ENCODE measurements at regions not wholly inside any gene's neighbourhood (a gene's known extent, or its start where the extent isn't known, plus 50 kb on each side); places are given as distances from the start of the nearest gene placed in this dataset.

DNA sequence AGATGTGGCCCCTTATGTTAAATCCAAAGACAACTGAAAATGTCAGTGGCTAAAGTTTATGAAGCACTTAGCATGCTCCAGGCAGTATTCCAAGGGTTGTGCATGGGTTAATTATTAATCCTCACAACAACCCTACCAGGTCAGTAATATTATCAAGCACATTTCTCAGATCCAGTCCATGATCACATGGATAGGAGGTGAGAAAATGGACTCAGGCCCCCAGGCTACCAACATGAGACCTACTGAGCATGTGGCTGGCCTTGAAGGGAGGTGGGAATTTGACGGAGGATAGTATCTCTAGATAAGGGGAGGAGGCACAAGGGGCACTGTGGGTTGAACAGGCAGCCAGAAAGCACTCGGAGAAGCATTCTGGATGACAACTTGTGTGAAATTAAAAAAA lies 412.0 kb downstream of the MEIS1 start:
- no peak for DNase-seq (ENCODE audit: low spot score)

DNA sequence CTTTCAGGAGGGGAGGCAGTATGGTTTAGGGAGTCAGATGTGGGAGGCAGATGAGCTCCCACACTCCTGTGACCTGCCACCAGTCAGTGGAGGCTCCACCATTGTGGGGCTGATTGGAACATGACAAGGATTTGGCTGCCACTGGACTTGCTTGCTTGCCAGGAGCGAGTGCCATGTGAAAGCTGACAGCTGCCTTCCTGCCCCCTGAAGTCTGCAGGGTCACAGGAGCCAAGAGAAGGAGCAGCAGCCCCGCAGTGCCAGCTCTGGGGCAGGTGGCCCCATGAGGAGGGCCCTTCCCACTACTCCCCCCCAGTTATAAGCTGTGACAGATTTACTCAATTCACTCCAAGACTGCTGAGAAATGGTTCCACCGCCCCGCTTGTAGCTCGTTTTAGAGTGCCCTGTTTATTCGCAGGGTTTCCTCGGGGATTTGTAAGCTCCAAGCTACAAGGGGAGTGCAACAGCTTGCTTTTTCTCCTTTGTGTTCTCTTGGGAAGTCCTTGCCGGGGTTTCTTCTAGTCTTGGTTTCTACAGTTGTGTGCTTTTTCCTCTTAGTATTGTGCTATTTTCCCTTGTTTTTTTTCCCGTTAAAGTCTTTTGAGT lies 414.3 kb downstream of the MEIS1 start:
- DNase-seq (ENCODE audit: low spot score): no peak

GRCh38 chr2:66850376-66850775 lies 415.5 kb downstream of the MEIS1 start:
- DNase-seq (ENCODE audit: low spot score): no peak

DNA sequence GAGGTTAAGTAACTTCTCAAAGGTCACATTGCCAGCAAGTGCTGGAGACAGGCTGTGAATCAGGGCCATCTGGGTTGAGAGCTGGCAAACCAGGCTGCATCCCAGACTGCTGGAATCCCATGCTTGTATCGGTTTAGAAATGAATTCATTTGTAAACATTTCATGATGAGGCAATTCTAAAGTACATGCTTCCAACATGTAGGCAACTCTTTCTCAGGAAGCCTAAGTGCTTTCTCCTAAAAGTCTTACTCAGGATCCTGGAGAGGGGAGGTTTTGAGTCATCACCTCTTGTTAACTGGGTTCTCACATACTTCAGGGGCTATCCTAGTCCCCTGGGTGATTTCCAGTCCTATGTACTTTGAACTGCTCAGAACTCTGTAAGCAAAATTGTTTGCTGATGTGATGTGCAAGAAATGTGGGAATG lies 416.5 kb downstream of the MEIS1 start:
- DNase-seq (ENCODE audit: low spot score): peak; percentile 29

- DNase-seq (ENCODE audit: low spot score): no peak
Observed at GRCh38 chr2:66852953-66853352, 418.0 kb downstream of the MEIS1 start.

GRCh38 chr2:66853585-66853984 lies 418.7 kb downstream of the MEIS1 start:
- no peak for DNase-seq (ENCODE audit: low spot score)

DNA sequence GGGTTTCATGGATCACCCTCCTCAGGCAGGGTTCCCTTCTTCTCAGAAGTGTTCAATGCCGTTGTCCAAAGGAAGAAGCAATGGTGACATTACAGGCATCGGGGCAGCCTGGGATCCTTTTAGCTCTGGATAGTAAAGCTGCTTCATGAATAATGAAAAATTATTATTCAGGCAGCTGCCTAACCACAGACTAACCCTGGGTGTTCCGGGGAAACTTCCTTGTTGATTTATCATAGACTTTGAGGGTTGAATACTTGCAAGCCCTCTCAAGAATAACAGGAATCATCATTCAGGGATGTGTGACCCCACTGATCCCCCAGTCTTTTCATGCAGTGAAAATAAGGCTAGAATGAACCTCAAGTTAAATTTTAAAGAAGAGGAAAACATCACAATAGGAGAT lies 419.4 kb downstream of the MEIS1 start:
- DNase-seq (ENCODE audit: low spot score): no peak

- peak; percentile 95 for DNase-seq (ENCODE audit: low spot score)
Observed at GRCh38 chr2:66862885-66863650, 428.1 kb downstream of the MEIS1 start.

DNA sequence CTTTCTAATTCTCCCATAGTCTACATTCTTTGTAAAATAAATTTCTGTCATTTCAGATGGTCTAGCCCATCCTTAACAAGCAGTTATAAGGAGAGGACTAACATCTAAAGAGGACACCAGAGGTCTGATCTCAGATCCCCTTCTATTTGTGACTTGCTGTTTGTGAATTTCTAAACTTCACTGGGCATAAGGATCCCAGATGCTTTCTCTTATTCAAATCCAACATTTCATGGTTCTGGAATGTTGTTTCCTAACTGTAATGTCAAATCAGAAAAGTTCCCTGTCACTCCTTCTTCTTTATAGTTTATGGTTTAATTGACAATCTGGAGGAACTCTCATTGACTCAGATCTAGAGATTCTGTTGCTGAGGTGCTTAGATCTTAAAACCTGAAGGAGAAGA lies 430.2 kb downstream of the MEIS1 start:
- no peak for DNase-seq (ENCODE audit: low spot score)

DNA sequence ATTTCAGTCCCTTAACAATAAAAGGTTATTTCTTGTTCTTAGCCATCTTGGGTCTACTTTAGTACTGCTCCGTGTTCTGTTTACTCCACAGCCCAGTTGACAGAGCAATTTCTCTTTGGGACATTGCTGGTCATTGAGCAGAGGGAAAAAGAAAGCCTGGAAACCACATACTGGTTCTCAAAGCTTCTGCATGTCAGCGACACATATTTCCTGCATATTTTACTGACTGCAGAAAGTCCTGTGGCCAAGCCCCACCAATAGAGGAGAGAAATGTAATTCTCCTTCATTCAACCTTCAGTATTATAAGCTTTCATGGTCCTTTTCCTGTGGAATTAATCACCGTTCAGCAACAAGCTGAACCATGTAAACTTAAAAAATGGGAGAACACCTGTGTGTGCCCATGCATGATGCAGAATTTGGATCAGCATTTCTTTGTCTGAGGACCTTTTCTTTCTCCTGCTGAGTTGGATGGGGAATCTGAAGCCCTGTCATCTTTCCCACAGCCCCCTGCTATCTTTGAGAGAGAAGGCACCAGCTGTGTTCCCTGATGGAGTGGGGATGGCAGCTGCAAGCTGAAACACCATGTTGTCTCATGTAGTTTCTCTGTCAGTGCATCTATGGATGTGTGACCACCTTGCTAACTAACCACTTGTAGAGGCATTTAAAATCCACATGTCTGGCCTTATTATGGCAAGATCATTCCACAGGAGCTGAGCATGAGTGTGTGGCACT lies 431.6 kb downstream of the MEIS1 start:
- DNase-seq (ENCODE audit: low spot score): peak; percentile 31

DNA sequence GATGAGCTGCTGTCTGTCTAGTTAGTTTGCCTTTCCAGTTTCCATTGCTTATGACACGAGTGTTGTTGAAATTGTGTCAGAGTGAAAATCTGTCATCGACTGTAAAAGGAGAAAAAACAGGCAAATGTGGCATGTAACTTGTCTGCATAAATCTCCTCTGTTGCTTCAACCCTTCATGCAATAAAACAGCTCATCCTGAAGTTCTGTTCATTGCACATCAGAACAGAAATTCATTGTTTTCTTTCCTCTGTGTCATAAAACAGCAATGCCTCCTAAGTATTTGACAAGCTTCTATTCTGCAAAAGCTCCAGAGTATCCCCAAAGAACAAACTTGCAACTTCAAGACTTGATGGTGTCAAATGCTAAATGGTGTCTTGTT lies 432.1 kb downstream of the MEIS1 start:
- peak; percentile 76 for DNase-seq (ENCODE audit: low spot score)

DNA sequence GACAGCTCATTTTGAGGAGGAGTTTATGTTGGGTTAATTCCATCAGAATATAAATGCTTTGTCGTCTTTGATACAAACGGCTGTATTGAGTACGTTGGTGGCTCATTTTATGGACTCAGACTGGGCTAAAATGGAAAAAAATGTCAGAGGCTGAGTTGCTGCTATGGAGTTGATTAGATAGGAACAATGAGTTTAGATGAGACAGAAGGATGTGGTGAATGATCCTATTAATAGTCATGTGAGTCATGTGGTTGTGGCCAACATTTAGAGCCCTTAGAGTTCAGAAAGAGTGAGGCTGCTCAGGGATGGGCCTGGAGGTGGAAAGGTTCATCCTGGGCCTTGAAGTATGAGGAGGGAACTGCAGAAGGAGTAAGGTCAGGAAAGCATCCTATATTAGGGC lies 434.2 kb downstream of the MEIS1 start:
- no peak for DNase-seq (ENCODE audit: low spot score)

- DNase-seq (ENCODE audit: low spot score): no peak
Observed at GRCh38 chr2:66872081-66872985, 437.4 kb downstream of the MEIS1 start.

GRCh38 chr2:66872986-66873754 lies 438.2 kb downstream of the MEIS1 start:
- DNase-seq (ENCODE audit: low spot score): no peak

GRCh38 chr2:66874411-66874810 lies 439.5 kb downstream of the MEIS1 start:
- DNase-seq (ENCODE audit: low spot score): no peak

DNA sequence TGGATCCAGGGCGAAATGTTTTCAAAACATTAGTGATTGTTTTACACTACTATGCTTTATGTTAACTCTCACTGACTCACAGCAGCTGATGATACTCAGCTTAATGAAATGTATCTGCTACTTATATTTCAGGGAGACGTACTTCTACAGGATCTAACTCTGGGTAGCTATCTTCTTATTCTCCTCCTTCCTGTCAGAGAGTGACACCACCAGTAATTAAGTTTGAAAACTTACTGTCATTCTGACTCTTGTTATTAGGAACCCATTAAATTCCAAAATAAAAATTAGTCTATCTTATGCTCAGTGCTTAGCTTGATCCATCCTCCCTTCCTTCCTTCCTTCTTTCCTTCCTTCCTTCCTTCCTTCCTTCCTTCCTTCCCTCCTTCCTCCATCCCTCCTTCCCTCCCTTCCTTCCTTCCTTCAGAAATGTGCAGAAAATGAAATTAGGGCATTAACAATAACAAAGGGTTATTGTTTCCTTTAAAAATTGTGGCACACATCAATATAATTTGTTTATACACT lies 441.1 kb downstream of the MEIS1 start:
- no peak for DNase-seq (ENCODE audit: low spot score)

DNA sequence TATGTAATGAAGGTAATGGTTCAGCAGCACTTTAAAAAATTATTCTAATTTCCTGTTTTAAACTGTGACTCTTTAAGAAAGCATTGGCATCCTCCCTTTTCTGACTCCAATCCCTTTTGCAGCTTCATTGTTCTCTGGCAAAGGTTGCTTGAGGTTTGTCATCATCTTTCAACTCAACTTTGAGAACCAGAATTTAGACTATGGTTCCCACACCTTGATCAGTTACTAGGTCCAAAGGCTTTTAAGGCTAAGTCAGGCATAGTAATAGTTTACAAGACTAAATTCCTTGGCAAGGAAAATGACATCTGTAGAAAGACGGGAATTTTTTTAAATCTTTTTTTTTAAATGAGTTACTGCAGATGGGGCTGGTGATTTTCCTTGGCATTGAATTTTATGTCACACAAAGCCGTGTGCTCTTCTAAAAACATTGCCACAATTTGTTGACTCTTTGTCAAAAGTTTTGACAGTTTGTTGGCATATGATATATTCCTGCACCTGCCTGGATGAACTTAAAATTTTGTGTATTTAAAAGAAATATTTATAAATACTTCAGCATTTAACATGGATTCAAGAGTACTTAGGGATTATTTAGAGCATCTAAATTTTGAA lies 451.0 kb downstream of the MEIS1 start:
- DNase-seq (ENCODE audit: low spot score): no peak

DNA sequence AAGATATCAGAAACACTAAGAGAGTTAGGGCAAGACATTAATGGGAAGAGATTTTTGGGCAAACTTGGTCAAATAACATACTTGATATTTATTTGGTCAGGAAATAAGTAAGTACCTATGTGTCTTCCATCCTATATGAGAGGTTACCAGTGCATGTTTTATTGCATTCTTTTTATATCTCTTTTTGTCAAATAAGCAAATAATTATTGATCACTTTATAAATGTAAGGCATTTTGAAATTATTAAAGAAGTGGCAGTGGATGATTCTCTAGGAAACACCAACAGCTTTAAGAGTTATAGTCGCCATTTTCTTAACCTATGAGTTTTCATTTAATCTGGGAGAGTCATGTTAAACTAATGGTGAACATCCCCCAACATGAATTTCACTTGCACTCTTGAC lies 453.3 kb downstream of the MEIS1 start:
- no peak for DNase-seq (ENCODE audit: low spot score)

DNA sequence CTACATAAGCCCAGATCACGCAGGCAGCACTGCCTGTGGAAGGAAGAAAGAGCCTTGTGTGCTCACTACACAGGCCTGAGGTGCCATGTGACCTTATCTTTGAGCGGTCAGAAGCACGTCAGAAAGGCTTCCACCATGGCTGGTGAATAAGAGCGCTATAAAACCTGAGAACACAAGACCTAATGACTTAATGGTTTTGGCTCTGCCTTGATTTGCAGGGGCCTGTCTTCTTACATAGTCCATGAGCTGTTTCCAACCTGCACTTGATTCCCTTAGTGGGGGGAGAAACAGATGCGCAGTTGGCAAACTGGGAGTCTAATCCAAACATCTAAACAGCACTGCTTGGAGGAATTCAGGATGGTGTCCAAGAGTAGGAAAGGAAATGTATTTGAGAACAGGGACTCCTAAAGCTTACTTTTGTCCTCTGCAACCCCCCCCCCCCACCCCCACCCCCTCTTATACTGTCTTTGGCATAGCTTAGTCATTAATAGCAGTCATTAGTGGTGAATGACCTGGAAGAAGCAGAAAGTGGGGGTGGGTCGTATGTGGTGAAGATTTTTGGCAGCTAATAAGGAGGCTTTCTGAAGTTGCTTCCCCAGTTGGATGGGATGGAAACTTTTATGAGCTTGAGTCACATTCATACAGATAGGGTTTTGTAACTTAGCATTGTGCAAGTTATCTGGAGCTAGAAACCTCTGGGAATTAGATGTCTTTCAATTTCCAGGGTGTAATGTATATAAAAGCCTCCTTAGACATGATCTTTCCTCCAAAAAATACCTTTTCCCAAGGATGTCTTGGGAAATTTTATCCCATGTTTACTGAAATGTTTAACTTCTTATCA lies 454.1 kb downstream of the MEIS1 start:
- peak; percentile 94 for DNase-seq (ENCODE audit: low spot score)

DNA sequence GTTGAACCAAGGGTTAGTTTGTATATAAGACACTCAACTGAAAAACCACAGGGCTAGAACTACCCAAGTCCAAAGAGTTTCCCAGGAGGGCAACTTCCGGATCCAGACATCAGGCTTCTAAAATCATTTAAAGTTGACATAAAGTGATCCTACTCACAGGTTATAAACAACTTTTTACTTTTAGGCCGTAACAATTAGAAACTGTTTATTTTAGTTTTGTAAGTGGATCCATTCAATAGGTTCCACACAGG lies 454.6 kb downstream of the MEIS1 start:
- no peak for DNase-seq (ENCODE audit: low spot score)

All from umbilical cord (tissue), 1 donor.